ENCODE measurements at regions not wholly inside any gene's neighbourhood (a gene's known extent, or its start where the extent isn't known, plus 50 kb on each side); places are given as distances from the start of the nearest gene placed in this dataset.
"Not testable (repeated sequence)": the region's sequence is repeated elsewhere in the genome, so short reads cannot be mapped to it uniquely, and the experiment has no call there.

- Histone ChIP-seq H3K27ac (no peak overlapping the region), H3K36me3 (no peaks in the 10 kb centered on the region), H3K4me3 (no peak overlapping the region), H3K4me1 (no peaks in the 10 kb centered on the region), H3K27me3 (no peaks in the 10 kb centered on the region), H3K9me3 (no peaks in the 10 kb centered on the region)
- TF ChIP-seq CTCF (IDR thresholded peaks at IDR 0.05 in 4 of 5, conservative IDR thresholded peaks at IDR 0.05 in 1 of 5): no peak
- no peak for TF ChIP-seq POLR2A (IDR thresholded peaks at IDR 0.05)
- ATAC-seq (no peak), DNase-seq (no peak)
- intact Hi-C loops (cut with DNase I; ENCODE audit: low total_unique reads): no loop called here
- in situ Hi-C loops (cut with MboI; ENCODE audit: low sequenced_read_pairs in 4 of 4): no loop called here
Observed at GRCh38 chr15:75121491-75121890, 80.2 kb upstream of the C15orf39 start.

GRCh38 chr15:75123395-75123794 is 78.3 kb upstream of the C15orf39 start:
- ATAC-seq: no peak
- H3K27me3 ChIP-seq: no peaks in the 10 kb centered on the region
- DNase-seq: no peak
- no peaks in the 10 kb centered on the region for H3K4me1 ChIP-seq
- intact Hi-C loops (cut with DNase I; ENCODE audit: low total_unique reads): no loop called here
- no peak for TF ChIP-seq CTCF (IDR thresholded peaks at IDR 0.05 in 4 of 5, conservative IDR thresholded peaks at IDR 0.05 in 1 of 5)
- TF ChIP-seq POLR2A (IDR thresholded peaks at IDR 0.05): no peak
- no peak overlapping the region for H3K27ac ChIP-seq
- H3K36me3 ChIP-seq: no peaks in the 10 kb centered on the region
- no peaks in the 10 kb centered on the region for H3K9me3 ChIP-seq
- H3K4me3 ChIP-seq: no peak overlapping the region
- in situ Hi-C loops (cut with MboI; ENCODE audit: low sequenced_read_pairs in 4 of 4): no loop called here

- DNase-seq; H3K4me3 ChIP-seq; in situ Hi-C loops (cut with MboI; ENCODE audit: low sequenced_read_pairs in 4 of 4); intact Hi-C loops (cut with DNase I; ENCODE audit: low total_unique reads); H3K36me3 ChIP-seq; H3K27me3 ChIP-seq; ATAC-seq; H3K9me3 ChIP-seq; H3K4me1 ChIP-seq; H3K27ac ChIP-seq: not testable (repeated sequence)
Observed at GRCh38 chr15:75124278-75124677, 77.4 kb upstream of the C15orf39 start.

- in situ Hi-C loops (cut with MboI; ENCODE audit: low sequenced_read_pairs in 4 of 4): no loop called here
- ATAC-seq: no peak
- intact Hi-C loops (cut with DNase I; ENCODE audit: low total_unique reads): no loop called here
Observed at GRCh38 chr15:75125935-75126334, 75.7 kb upstream of the C15orf39 start.

GRCh38 chr15:75126864-75127580 is 74.7 kb upstream of the C15orf39 start:
- no peak for DNase-seq
- intact Hi-C loops (cut with DNase I; ENCODE audit: low total_unique reads): no loop called here
- TF ChIP-seq POLR2A (IDR thresholded peaks at IDR 0.05): no peak
- TF ChIP-seq CTCF (IDR thresholded peaks at IDR 0.05 in 4 of 5, conservative IDR thresholded peaks at IDR 0.05 in 1 of 5): no peak
- no peaks in the 10 kb centered on the region for H3K36me3 ChIP-seq
- H3K4me1 ChIP-seq: no peaks in the 10 kb centered on the region
- no peak overlapping the region for H3K27ac ChIP-seq
- H3K4me3 ChIP-seq: no peak overlapping the region
- H3K9me3 ChIP-seq: no peaks in the 10 kb centered on the region
- ATAC-seq: no peak
- H3K27me3 ChIP-seq: no peaks in the 10 kb centered on the region
- in situ Hi-C loops (cut with MboI; ENCODE audit: low sequenced_read_pairs in 4 of 4): no loop called here

More at GRCh38 chr15:75125935-75126334, 75.7 kb upstream of the C15orf39 start:
- Histone ChIP-seq H3K4me3 (no peak overlapping the region), H3K27me3 (no peaks in the 10 kb centered on the region), H3K36me3 (no peaks in the 10 kb centered on the region), H3K4me1 (no peaks in the 10 kb centered on the region), H3K9me3 (no peaks in the 10 kb centered on the region), H3K27ac (no peak overlapping the region)
- no peak for TF ChIP-seq CTCF (IDR thresholded peaks at IDR 0.05 in 4 of 5, conservative IDR thresholded peaks at IDR 0.05 in 1 of 5)
- TF ChIP-seq POLR2A (IDR thresholded peaks at IDR 0.05): no peak
- no peak for DNase-seq
